Right ventricle myocardium inferior (tissue), 1 donor: ENCODE measurements at regions not wholly inside any gene's neighbourhood (a gene's known extent, or its start where the extent isn't known, plus 50 kb on each side); places are given as distances from the start of the nearest gene placed in this dataset.
"Not testable (repeated sequence)": the region's sequence is repeated elsewhere in the genome, so short reads cannot be mapped to it uniquely, and the experiment has no call there.

Experiments used
- ATAC-seq: fragments of 200-7000 bp; cut with Tn5 transposase; one replicate; pipeline ENCODE4 v1.9.1; 2020; ENCODE audit warnings: mild to moderate bottlenecking, moderate library complexity
- DNase-seq: peaks from one replicate; pipeline ENCODE4 v3.0.0; 2021; ENCODE audit errors: missing footprints
- intact Hi-C: fragments of 100-400 bp; cut with DNase I; formaldehyde crosslinking; loops from one replicate; pipeline ENCODE4 v1.11.0; 2022
- donor health status: DM: no; HTN: yes; CAD: no; lungs with severe emphysema.

DNA sequence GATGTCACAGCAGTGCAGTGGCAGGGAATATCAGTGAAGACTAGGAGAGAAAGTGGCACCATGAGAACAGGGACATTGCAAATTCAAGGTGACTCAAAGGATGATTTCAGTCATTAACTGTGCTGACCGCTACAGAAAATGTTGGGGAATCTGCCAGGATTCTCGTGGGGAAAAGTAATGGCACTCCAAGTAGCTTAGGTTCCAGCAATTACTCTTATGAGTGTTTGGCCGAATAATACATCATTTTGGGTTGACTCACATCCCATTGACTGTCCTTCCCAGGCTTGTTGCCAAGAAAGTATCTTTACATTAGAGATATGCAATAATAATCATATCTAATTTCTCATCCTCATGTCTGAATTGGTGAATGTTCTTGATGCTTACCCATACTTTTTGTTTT is 1411.1 kb upstream of the PCDH7 start:
- DNase-seq: no peak
- intact Hi-C loops: no loop called here
- no peak for ATAC-seq

DNA sequence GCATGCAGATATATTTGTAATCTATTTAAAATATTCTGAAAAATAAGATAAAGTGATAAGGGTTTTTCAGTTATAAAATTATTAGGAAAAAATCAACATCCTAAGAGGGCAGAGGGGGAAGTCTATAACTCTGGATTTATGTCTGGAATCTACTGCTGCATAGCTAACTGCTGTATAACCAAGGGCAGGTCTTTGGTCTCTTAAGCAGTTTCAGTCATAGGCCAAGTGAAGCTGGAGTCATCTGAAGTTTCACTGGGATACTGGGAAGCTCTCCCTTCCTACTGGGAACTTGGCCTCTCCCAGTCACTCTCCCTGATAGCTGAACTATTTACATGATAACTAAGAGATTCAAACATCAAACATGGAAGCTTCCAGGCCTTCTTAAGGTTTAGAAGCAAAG is 1409.9 kb upstream of the PCDH7 start:
- no peak for ATAC-seq
- intact Hi-C loops: no loop called here
- DNase-seq: no peak

- DNase-seq (no peak), ATAC-seq (no peak)
- intact Hi-C loops: no loop called here
Measured at GRCh38 chr4:29311247-29311646, 1408.9 kb upstream of the PCDH7 start.

GRCh38 chr4:29319663-29320340 is 1400.4 kb upstream of the PCDH7 start:
- intact Hi-C loops: no loop called here
- DNase-seq (no peak), ATAC-seq (no peak)

GRCh38 chr4:29320947-29321620 is 1399.1 kb upstream of the PCDH7 start:
- DNase-seq: no peak
- intact Hi-C loops: no loop called here
- no peak for ATAC-seq

DNA sequence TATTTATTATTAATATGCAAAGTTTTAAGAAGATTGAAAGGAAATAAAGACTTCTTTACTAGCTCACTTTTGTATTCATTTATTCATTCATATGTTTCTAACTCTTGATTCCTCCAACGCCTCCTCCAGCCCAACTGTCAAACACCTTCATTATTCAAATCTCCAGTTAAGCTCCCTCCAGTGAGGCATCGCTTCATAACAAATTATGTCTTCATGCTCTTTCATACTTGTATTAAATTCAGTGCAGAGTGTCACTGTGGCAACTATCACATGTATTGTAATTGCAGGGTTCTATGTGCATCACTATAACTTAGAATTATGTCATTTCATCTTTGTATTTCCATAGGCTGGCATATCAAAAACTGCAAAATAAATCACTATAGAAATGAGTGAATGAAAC is 1394.2 kb upstream of the PCDH7 start:
- ATAC-seq: no peak
- intact Hi-C loops: no loop called here

GRCh38 chr4:29326816-29327215 is 1393.4 kb upstream of the PCDH7 start:
- intact Hi-C loops: no loop called here
- ATAC-seq: no peak
- no peak for DNase-seq

More for the DNA sequence above, 1394.2 kb upstream of the PCDH7 start:
- no peak for DNase-seq

DNA sequence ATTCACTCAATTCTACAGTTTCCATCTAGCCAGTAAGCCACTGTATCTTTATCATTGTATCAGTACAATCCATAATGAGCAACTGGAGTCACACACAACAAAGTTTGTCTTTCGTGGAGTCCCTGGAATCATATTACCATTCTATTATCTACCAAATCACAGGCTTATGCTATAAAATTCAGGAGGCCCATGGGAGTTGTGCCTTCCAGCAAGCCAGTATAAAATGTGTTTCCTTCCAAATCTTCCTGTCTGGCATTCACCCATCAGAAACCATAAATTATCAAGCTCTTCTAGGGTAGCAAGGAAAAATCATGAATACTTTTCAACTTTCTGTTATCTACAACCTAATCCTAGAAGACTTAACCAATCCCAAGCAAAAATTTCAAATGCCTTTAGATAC is 1383.3 kb upstream of the PCDH7 start:
- ATAC-seq: no peak
- no peak for DNase-seq
- intact Hi-C loops: no loop called here

DNA sequence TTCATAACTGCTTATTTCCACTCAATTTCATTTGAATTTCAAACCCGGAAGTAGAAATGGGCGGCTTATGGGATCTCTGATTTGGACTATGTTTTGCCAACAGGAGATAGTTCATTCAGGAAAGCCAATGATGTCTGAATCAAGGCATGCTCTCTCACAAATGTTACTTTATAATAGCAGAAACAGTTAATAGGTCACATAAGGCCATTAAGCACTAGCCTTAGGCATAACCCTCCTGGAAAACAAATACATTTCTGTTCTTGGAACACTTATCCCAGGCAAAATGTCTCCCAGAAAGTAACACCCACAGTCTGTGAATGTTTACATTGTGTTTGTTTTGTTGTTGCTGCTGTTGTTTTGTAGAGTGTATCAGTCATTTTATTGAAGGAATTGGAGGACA is 1347.2 kb upstream of the PCDH7 start:
- intact Hi-C loops: no loop called here
- DNase-seq (no peak), ATAC-seq (no peak)

- intact Hi-C loops: no loop called here
- ATAC-seq (no peak), DNase-seq (no peak)
Measured at GRCh38 chr4:29375716-29376115, 1344.5 kb upstream of the PCDH7 start.

GRCh38 chr4:29378237-29378636 is 1341.9 kb upstream of the PCDH7 start:
- intact Hi-C loops, ATAC-seq: not testable (repeated sequence)

GRCh38 chr4:29390921-29391320 is 1329.2 kb upstream of the PCDH7 start:
- ATAC-seq: no peak
- DNase-seq: no peak
- intact Hi-C loops: no loop called here

More at GRCh38 chr4:29378237-29378636, 1341.9 kb upstream of the PCDH7 start:
- not testable (repeated sequence) for DNase-seq

DNA sequence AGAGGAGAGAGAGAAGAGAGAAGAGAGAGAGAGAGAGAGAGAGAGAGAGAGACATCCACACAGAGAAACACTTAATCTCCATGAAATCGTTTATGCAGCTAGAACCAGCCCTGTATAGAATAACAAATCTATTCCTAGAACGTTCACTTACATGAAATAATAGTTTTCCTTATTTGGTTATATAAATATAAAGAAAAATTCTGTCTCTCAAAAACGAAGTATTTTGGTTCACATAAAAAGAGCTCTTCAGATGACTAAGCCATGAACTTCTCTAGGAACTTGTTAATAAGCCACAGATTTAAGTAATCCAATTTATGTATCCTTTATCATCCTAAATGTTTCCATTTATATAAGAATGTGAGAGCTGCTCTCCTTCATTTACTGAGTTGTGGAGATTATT is 1315.1 kb upstream of the PCDH7 start:
- intact Hi-C loops: no loop called here
- no peak for DNase-seq
- ATAC-seq: no peak

- intact Hi-C loops: no loop called here
Measured at GRCh38 chr4:29415771-29416170, 1304.4 kb upstream of the PCDH7 start.

DNA sequence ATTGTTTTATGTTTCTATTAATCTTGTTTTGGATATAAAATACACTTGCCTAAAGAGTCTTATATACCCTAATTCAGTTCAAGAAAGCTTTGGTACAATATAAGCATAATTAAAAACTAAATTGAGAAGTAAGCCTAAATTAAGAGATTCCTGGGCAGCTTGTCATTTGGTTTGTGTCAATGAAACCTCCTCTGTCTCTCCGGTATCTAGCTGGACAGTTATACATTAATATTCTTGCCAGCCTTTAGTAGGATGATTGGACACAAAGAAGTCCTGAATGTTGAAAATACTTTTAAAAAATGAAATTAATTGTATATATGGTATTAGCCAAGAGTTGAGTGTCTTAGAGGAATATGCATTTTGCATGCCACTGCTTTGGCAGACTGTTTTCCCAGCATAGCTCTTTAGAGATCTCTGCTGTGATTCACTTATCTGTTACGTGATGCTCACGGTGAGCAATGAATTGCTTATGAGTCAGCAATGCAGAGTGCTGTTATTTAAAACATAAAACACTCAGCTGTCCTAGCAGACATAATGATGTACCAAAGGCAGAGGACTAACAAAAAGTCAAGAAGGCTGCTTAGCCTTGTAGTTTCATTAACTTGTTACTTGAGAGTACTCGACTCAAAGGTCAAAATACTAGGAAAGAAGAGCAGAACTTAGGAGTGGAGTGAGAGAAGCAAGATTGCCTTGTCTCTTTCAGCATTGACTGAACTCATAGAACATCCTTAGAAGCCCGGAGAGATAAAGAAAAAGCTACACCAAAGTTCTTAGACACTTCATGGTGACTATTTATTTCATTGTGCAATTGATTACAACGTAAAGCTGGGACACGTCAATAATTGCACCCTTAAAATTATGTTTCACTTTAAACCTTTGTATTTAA is 1296.1 kb upstream of the PCDH7 start:
- DNase-seq (no peak), ATAC-seq (no peak)
- intact Hi-C loops: no loop called here

More at GRCh38 chr4:29415771-29416170, 1304.4 kb upstream of the PCDH7 start:
- no peak for DNase-seq
- no peak for ATAC-seq

GRCh38 chr4:29453303-29453820 is 1266.8 kb upstream of the PCDH7 start:
- ATAC-seq: no peak
- DNase-seq: no peak
- intact Hi-C loops: no loop called here

- ATAC-seq (no peak), DNase-seq (no peak)
- intact Hi-C loops: no loop called here
Measured at GRCh38 chr4:29459926-29460325, 1260.2 kb upstream of the PCDH7 start.

GRCh38 chr4:29467044-29467717 is 1253.0 kb upstream of the PCDH7 start:
- DNase-seq (no peak), ATAC-seq (no peak)
- intact Hi-C loops: no loop called here
